WTC11 (cell line): ENCODE measurements at regions not wholly inside any gene's neighbourhood (a gene's known extent, or its start where the extent isn't known, plus 50 kb on each side); places are given as distances from the start of the nearest gene placed in this dataset.

ENCODE experiments used
- ATAC-seq: fragments of 200-7000 bp; cut with Tn5 transposase; 2 replicates; pipeline ENCODE4 v1.10.0; 2021; ENCODE audit warnings: mild to moderate bottlenecking, moderate library complexity
- CTCF ChIA-PET: fragments of 300-600 bp; sonication (Branson Sonifier 250); formaldehyde crosslinking; loops from one replicate; lab custom pipeline; 2021; ENCODE audit warnings: antibody characterized with exemption; lab: Charles Lee
- POLR2A ChIA-PET: fragments of 350-600 bp; sonication (Branson Sonifier 250); formaldehyde crosslinking; loops from one replicate; lab custom pipeline; 2021; ENCODE audit warnings: antibody characterized with exemption; lab: Charles Lee
- DNase-seq: peaks from one replicate; pipeline ENCODE4 v3.0.0; 2021; ENCODE audit warnings: low spot score
- H3K27ac Mint-ChIP-seq: 2 replicates; pipeline ENCODE4 v1.8.0; 2021; ENCODE audit warnings: mixed read lengths
- H3K27me3 Mint-ChIP-seq: 2 replicates; pipeline ENCODE4 v1.8.0; 2021; ENCODE audit warnings: low read depth, mild to moderate bottlenecking, moderate library complexity, mixed read lengths
- H3K36me3 Mint-ChIP-seq: 2 replicates; pipeline ENCODE4 v1.8.0; 2021; ENCODE audit warnings: mixed read lengths
- H3K4me1 Mint-ChIP-seq: 2 replicates; pipeline ENCODE4 v1.8.0; 2022; ENCODE audit warnings: mixed read lengths
- H3K4me3 Mint-ChIP-seq: 2 replicates; pipeline ENCODE4 v1.8.0; 2021; ENCODE audit warnings: mild to moderate bottlenecking, moderate library complexity, mixed read lengths
- H3K9me3 Mint-ChIP-seq: 2 replicates; pipeline ENCODE4 v1.8.0; 2021; ENCODE audit warnings: mixed read lengths
- CREB1 ChIP-seq: sonication (generic); formaldehyde crosslinking; IDR thresholded peaks from 2 replicates; pipeline ENCODE4 v1.8.0; 2023; ENCODE audit warnings: mild to moderate bottlenecking, missing genetic modification reagents
- E2F1 ChIP-seq: sonication (generic); formaldehyde crosslinking; IDR thresholded peaks from 2 replicates; pipeline ENCODE4 v1.8.0; 2022; ENCODE audit warnings: mild to moderate bottlenecking, missing genetic modification reagents
- EMX1 ChIP-seq: fragments of 250-450 bp; sonication (Bioruptor Pico); IDR thresholded peaks from 2 replicates; pipeline ENCODE4 v1.8.0; 2021; ENCODE audit warnings: mild to moderate bottlenecking
- FOXJ3 ChIP-seq: sonication (generic); formaldehyde crosslinking; IDR thresholded peaks from 2 replicates; pipeline ENCODE4 v1.9.0; 2021; ENCODE audit warnings: missing genetic modification reagents, mild to moderate bottlenecking, borderline replicate concordance
- FOXK1 ChIP-seq: sonication (generic); formaldehyde crosslinking; IDR thresholded peaks from 2 replicates; pipeline ENCODE4 v1.8.0; 2022; ENCODE audit warnings: mild to moderate bottlenecking, moderate library complexity, missing genetic modification reagents
- JAZF1 ChIP-seq: fragments of 250-450 bp; sonication (Bioruptor Pico); IDR thresholded peaks from 2 replicates; pipeline ENCODE4 v1.9.0; 2021; ENCODE audit warnings: moderate library complexity, mild to moderate bottlenecking, inconsistent platforms
- MYBL2 ChIP-seq: sonication (generic); formaldehyde crosslinking; IDR thresholded peaks from 2 replicates; pipeline ENCODE4 v1.8.1; 2023; ENCODE audit warnings: mild to moderate bottlenecking, moderate library complexity, missing genetic modification reagents
- NFE2L1 ChIP-seq: sonication (generic); formaldehyde crosslinking; IDR thresholded peaks from 2 replicates; pipeline ENCODE4 v1.8.1; 2023; ENCODE audit warnings: missing genetic modification reagents
- NR2C2 ChIP-seq: sonication (generic); formaldehyde crosslinking; IDR thresholded peaks from 2 replicates; pipeline ENCODE4 v1.8.0; 2022; ENCODE audit warnings: mild to moderate bottlenecking, missing genetic modification reagents
- RORB ChIP-seq: fragments of 250-450 bp; sonication (Bioruptor Pico); IDR thresholded peaks from 2 replicates; pipeline ENCODE4 v1.9.0; 2021; ENCODE audit warnings: mild to moderate bottlenecking
- SMAD4 ChIP-seq: sonication (generic); formaldehyde crosslinking; IDR thresholded peaks from 2 replicates; pipeline ENCODE4 v1.8.0; 2022; ENCODE audit warnings: mild to moderate bottlenecking, missing genetic modification reagents
- SOX15 ChIP-seq: fragments of 250-450 bp; sonication (Bioruptor Pico); IDR thresholded peaks from 2 replicates; pipeline ENCODE4 v1.9.0; 2021; ENCODE audit warnings: mild to moderate bottlenecking
- SP1 ChIP-seq: sonication (generic); formaldehyde crosslinking; conservative IDR thresholded peaks from 2 replicates; pipeline ENCODE4 v1.8.1; 2022; ENCODE audit warnings: missing genetic modification reagents
- STAT6 ChIP-seq: sonication (generic); formaldehyde crosslinking; conservative IDR thresholded peaks from 2 replicates; pipeline ENCODE4 v1.8.1; 2023; ENCODE audit warnings: mild to moderate bottlenecking, low read depth, missing genetic modification reagents, moderate library complexity
- ZBTB43 ChIP-seq: sonication (generic); formaldehyde crosslinking; IDR thresholded peaks from 2 replicates; pipeline ENCODE4 v1.8.1; 2023; ENCODE audit warnings: mild to moderate bottlenecking, missing genetic modification reagents
- ZNF138 ChIP-seq: sonication (generic); formaldehyde crosslinking; conservative IDR thresholded peaks from 2 replicates; pipeline ENCODE4 v1.8.1; 2022; ENCODE audit warnings: mild to moderate bottlenecking, moderate library complexity, missing genetic modification reagents
- TF ChIP-seq, protein P1 (sequence below): fragments of 250-450 bp; sonication (Bioruptor Pico); IDR thresholded peaks from 2 replicates; pipeline ENCODE4 v2.1.2; 2022; ENCODE audit warnings: mild to moderate bottlenecking, moderate library complexity
- TF ChIP-seq, protein P2 (sequence below): sonication (generic); formaldehyde crosslinking; IDR thresholded peaks from 2 replicates; pipeline ENCODE4 v1.8.1; 2022; ENCODE audit warnings: mild to moderate bottlenecking, moderate library complexity, missing genetic modification reagents
- TF ChIP-seq, protein P3 (sequence below): sonication (generic); formaldehyde crosslinking; IDR thresholded peaks from 2 replicates; pipeline ENCODE4 v1.8.0; 2022; ENCODE audit warnings: mild to moderate bottlenecking, missing genetic modification reagents
- TF ChIP-seq, protein P4 (sequence below): sonication (generic); formaldehyde crosslinking; IDR thresholded peaks from 2 replicates; pipeline ENCODE4 v1.8.0; 2022; ENCODE audit warnings: mild to moderate bottlenecking, missing genetic modification reagents

GRCh38 chr5:89282554-89283510 is 399.8 kb upstream of the MEF2C start (continued):
- TF ChIP-seq, protein P1, sequence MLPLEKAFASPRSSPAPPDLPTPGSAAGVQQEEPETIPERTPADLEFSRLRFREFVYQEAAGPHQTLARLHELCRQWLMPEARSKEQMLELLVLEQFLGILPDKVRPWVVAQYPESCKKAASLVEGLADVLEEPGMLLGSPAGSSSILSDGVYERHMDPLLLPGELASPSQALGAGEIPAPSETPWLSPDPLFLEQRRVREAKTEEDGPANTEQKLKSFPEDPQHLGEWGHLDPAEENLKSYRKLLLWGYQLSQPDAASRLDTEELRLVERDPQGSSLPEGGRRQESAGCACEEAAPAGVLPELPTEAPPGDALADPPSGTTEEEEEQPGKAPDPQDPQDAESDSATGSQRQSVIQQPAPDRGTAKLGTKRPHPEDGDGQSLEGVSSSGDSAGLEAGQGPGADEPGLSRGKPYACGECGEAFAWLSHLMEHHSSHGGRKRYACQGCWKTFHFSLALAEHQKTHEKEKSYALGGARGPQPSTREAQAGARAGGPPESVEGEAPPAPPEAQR = no peak
- TF ChIP-seq SMAD4 (no peak), E2F1 (CRISPR knock-in tag) (no peak), SP1 (CRISPR knock-in tag) (no peak), STAT6 (CRISPR knock-in tag) (no peak), EMX1 (CRISPR knock-in tag) (no peak), SOX15 (CRISPR knock-in tag) (no peak), NR2C2 (CRISPR knock-in tag) (no peak), FOXK1 (CRISPR knock-in tag) (no peak), ZBTB43 (CRISPR knock-in tag) (no peak)
- TF ChIP-seq, protein P2, sequence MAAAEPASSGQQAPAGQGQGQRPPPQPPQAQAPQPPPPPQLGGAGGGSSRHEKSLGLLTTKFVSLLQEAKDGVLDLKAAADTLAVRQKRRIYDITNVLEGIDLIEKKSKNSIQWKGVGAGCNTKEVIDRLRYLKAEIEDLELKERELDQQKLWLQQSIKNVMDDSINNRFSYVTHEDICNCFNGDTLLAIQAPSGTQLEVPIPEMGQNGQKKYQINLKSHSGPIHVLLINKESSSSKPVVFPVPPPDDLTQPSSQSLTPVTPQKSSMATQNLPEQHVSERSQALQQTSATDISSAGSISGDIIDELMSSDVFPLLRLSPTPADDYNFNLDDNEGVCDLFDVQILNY (CRISPR knock-in tag) = no peak

DNA sequence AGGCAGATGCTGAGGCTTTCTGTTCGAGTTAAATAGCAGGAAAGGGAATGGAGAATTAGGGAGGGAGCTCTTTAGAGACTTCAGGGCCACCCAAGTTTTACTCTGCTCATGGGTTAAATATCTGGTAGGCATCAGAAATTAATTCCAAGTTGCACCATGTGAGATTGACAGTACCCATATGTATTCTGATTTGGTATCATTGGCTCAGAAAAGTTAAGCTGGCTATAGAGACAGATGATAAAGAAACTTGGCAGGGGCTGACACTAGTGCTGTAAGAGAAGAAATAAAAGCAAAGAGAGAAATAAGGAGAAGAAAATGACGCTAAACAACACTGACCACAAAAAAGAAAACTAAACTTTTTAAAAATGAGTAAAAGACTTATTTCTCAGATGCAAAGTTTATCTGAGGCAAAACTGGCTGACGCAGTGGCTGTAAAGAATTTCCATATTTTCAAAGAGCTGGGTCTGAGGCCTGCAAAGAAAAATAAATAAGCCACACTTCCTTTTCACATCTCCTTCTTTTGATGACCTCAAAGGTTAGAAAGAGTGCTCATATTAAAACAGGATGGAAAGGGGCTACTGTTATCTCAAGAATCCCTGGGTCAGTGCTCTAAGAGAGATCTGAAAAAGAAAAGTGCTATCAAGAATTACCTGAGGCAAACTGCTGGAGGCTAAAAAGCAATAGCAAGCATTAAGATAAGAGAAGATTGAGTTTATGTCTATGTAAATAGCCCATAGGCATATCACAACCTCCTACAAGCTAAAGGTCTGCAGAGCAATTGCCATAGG is 399.0 kb upstream of the MEF2C start:
- Mint-ChIP-seq H3K27ac (no peak overlapping the region), H3K4me3 (no peak overlapping the region), H3K27me3 (no peaks in the 10 kb centered on the region), H3K4me1 (no peaks in the 10 kb centered on the region), H3K36me3 (no peaks in the 10 kb centered on the region), H3K9me3 (no peaks in the 10 kb centered on the region)
- ChIA-PET CTCF (no interaction called here), POLR2A (no interaction called here)
- DNase-seq = no peak
- no peak for ATAC-seq
- TF ChIP-seq, protein P3, sequence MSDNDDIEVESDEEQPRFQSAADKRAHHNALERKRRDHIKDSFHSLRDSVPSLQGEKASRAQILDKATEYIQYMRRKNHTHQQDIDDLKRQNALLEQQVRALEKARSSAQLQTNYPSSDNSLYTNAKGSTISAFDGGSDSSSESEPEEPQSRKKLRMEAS (CRISPR knock-in tag) = no peak
- no peak for TF ChIP-seq MYBL2 (CRISPR knock-in tag)
- no peak for TF ChIP-seq JAZF1 (CRISPR knock-in tag)
- TF ChIP-seq NFE2L1 (CRISPR knock-in tag) = no peak
- TF ChIP-seq, protein P4, sequence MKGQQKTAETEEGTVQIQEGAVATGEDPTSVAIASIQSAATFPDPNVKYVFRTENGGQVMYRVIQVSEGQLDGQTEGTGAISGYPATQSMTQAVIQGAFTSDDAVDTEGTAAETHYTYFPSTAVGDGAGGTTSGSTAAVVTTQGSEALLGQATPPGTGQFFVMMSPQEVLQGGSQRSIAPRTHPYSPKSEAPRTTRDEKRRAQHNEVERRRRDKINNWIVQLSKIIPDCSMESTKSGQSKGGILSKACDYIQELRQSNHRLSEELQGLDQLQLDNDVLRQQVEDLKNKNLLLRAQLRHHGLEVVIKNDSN = no peak
- no peak for TF ChIP-seq RORB (CRISPR knock-in tag)
- TF ChIP-seq CREB1 (CRISPR knock-in tag) = no peak
- TF ChIP-seq SP1 (CRISPR knock-in tag) = no peak
- no peak for TF ChIP-seq ZNF138 (CRISPR knock-in tag)
- TF ChIP-seq FOXJ3 = no peak
- no peak for TF ChIP-seq STAT6 (CRISPR knock-in tag)
